Skin epidermis (tissue), 12 donors: ENCODE measurements at regions not wholly inside any gene's neighbourhood (a gene's known extent, or its start where the extent isn't known, plus 50 kb on each side); places are given as distances from the start of the nearest gene placed in this dataset.
"Not testable (repeated sequence)": the region's sequence is repeated elsewhere in the genome, so short reads cannot be mapped to it uniquely, and the experiment has no call there.

ENCODE experiments used
- H3K27ac ChIP-seq, 21 experiments: fragments of 200-600 bp; sonication (generic) in 11 of 21; one replicate each; pipeline ENCODE4 v1.5.0; 2020; ENCODE audit warnings: mild to moderate bottlenecking in 3 of 21, inconsistent platforms in 2 of 21, moderate library complexity in 2 of 21
- H3K4me3 ChIP-seq, 7 experiments: fragments of 200-600 bp; sonication (generic) in 2 of 7; one replicate each; pipeline ENCODE4 v1.5.0; 2020; ENCODE audit warnings: inconsistent platforms in 2 of 7, mild to moderate bottlenecking in 2 of 7, moderate library complexity in 1 of 7

DNA sequence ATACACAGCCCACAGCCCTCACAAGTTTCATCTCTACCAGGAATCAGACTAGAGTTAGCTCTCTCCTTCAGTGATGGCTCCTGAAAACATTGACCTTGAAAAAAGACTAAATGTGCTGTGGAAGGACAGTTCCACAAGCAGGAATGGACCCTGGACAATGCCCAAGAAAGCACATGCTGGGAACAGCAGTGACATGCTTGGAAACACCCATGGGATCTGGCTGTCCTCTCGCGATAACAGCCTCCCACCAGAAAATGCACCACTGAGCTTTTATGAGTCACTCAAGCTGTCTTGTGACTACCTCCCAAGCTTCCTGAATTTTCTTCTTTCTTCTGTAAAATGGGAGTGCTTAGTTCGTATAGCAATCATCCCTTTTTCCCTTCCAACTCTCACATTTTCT lies 269.2 kb downstream of the LRATD1 start:
- peak overlapping the region in 1 of 21 experiments; percentile 10 for H3K27ac ChIP-seq
- H3K4me3 ChIP-seq, result no peak overlapping the region

DNA sequence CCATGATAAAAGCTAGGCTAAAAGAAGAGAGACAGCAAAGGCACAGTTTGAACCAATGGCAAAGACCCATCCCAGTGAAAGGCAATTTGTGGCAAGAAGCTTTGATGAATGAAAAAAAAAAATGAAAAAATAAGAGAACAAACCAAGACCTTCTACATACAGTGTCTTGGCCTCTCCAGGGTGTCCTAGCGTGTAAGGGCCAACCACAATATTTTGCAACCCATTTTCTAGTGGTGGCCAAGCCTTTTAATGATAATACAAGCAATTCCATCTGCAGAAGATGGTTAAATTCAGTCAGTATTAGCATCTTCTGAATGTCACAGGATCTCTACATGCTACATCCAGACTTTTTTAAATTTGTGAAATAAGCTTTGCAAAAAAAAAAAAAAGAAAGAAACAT lies 270.4 kb downstream of the LRATD1 start:
- Histone ChIP-seq H3K27ac (peak overlapping the region in 1 of 21 experiments; percentile 10), H3K4me3 (no peak overlapping the region)

DNA sequence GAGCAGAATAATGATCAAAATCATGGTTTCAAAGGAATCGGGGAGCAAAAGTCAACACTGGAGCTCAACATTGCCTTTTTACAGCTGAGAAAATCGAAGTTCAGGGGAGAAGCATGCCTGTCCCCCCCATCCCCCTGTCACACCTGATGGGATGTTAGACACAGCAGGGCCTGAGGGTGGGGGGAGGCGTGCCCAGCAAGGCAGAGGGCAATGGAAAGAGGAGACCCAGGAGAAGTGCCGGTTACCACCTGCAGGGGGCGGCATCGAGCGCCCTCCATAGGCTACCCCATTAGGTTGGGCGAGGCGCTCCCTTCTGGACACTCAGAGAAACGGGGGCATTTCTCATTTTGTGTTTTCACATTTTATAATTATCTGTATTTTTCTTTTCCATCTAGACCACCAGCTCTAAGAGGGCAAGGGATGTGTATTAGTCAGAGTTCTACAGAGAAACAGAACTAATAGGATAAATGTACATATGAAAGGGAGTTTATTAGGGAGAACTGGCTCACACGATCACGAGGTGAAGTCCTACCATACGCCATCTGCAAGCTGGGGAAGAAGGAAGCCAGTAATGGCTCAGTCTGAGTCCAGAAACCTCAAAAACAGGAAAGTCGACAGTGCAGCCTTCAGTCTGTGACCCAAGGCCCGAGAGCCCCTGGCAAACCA lies 271.3 kb downstream of the LRATD1 start:
- Histone ChIP-seq H3K4me3 (no peak overlapping the region), H3K27ac (no peak overlapping the region)

DNA sequence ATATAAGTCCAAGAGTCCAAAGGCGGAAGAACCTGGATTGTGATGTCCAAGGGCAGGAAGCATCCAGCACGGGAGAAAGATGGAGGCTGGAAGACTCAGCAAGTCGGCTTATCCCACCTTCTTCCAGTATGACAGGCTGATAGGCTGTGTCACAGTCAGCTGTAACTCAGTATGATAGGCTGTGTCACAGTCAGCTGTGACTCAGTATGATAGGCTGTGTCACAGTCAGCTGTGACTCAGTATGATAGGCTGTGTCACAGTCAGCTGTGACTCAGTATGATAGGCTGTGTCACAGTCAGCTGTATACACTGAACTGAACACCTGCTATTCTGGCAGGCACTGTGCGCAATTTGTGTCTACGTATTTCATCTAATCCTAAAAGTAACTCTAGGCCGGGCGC lies 271.9 kb downstream of the LRATD1 start:
- H3K4me3 ChIP-seq, H3K27ac ChIP-seq: not testable (repeated sequence)

DNA sequence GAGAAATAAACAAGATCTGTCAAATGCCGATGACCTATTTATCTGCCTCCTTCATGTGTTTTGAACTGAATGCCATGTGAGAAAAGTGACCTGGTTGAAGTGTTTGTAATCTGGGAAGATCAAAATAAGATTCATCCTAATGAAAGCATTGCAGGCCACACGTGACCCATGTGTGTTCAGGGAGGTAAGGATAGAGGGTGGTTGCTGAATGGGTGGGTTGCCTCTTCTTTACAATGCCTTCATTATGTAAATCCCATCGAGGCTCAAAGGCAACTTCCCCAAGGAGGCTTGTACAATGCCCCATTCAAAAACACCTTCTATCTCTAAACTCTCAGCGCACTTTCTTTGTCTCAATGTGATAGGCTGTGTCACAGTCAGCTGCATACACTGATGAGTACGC lies 273.1 kb downstream of the LRATD1 start:
- Histone ChIP-seq H3K27ac (no peak overlapping the region), H3K4me3 (no peak overlapping the region)

DNA sequence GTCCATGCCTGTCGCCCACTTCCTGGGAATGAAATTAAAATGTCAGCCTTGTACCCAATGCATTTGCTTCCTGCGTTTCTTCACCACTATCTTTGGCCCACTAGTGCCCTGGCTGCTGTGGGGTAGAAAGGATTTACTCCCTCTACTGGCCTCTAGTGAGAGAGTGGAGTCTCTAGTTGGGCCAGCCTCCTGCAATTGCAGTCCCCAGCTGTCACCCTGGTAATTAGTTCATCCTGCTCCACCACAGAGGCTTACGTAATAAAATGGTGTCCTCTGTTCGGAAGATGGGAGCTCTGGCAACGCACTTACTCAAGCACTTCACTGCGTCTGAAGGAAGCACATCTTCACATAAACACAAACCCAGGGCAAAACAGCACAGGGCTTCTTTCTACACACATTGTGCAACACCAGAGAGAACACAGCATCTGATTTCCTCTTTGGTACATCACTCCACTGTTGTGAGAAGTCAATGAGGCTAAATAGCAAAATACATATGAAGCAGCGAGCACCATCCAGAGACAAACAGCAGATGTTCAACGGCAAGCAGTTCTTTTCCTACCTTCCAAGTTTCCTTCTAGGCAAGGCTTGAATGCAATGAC lies 274.6 kb downstream of the LRATD1 start:
- H3K4me3 ChIP-seq, result no peak overlapping the region
- H3K27ac ChIP-seq, result no peak overlapping the region

DNA sequence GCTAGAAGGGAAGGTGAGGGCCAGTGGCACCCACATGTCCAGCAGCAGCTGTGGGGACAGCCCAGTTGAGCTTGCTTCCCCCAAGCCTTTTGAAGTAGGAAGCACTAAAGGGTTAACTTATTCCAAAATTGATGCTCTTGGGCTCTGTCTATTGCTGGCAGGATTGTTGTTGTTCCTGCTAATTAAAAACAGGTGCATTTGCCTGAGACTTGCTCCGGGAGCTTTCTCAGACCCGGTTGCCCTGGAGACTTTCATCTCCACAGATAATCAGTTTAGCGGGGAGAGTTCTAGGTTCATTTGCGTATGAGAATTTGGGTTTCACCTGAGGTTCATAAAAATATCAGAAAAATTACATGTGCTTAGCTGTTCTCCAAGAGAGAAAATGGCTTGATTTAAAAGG lies 277.3 kb downstream of the LRATD1 start:
- Histone ChIP-seq H3K27ac (no peak overlapping the region), H3K4me3 (no peak overlapping the region)

DNA sequence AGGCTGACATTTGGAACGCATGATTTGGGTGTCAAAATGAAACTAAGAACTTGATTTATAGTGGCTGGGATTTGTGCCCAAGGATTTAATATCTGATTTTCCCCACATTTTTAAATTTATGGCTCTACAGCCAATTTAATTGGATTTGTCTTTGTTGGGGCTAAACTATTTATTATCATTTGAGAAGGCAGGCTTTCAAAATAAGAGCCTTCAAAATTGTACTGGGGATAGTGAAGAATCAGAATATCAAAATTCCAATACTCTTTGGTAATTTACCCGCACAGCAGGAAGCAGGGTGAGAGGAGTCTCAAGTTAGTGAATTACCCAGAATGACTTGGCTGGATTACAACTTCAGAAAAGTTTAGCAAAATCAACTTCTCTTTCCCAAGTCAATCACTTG lies 278.1 kb downstream of the LRATD1 start:
- no peak overlapping the region for H3K4me3 ChIP-seq
- no peak overlapping the region for H3K27ac ChIP-seq

DNA sequence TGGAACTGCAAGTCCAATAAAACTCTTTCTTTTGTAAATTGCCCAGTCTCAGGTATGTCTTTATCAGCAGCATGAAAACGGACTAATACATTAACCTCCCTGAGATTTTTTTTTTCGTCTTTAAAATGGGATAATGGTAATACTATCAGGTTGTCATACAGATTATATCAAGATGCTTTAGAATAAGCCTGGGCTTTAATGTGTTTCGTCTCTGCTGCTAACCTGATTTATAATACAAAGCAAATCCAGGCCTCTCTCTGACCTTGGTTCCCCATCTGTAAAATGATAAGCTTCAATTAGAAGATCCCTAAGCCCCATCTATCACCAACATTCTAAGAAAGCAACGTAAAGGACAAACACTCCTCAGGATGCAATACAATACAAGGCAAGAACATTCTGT lies 283.5 kb downstream of the LRATD1 start:
- Histone ChIP-seq H3K27ac (no peak overlapping the region), H3K4me3 (no peak overlapping the region)

DNA sequence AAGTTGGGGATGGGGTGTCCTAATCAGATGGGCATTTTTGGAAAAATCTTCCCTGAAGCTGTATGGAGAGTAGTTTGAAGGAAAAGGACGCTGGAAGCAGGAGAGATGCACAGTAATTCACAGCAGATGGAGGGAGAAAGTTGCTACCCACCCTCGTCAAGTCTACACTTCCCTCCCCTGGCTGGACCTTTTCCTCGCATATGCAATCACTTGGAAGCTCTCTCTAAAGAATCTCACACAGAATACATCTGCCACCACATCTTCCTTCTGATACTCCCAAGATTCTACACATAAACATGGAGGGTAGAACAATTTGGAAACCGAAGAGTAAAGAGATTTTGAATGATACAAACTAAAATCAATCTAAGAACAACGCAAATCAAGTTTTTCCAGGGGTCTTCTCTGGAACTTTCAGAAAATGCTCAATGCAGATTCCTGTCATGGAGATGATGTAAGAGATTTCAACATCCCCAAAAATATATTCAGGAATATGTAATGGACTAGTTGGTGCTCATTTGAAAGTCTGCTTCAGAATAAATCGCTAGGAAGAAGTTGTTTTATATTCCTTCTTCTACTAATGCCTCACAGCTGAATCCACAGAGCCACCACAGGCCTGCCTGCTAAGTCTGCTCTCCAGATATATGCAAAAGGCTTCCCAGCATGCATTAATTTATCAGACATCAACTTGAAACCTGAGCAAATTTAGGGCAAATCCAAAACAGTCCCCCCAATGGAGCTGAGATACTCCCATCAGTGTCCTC lies 291.5 kb downstream of the LRATD1 start:
- Histone ChIP-seq H3K27ac (no peak overlapping the region), H3K4me3 (no peak overlapping the region)

DNA sequence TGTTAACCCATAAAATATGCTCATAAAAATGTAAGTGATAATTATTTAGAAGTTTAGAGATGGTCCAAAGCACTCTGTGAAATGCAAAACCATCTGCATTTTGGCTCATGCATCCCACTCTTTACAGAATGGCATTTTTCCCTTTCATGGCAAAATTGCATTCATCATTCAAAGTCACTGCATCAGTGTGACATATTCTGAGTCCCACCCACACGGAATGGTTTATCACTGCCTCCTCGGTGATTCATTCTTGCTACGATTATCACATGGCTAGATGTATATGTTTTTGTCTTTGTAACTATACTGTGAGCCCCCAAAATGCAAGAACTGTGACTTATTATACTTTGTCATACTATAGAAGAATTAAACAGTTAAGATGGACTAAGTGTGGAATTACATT lies 293.0 kb downstream of the LRATD1 start:
- H3K27ac ChIP-seq, result no peak overlapping the region
- no peak overlapping the region for H3K4me3 ChIP-seq

DNA sequence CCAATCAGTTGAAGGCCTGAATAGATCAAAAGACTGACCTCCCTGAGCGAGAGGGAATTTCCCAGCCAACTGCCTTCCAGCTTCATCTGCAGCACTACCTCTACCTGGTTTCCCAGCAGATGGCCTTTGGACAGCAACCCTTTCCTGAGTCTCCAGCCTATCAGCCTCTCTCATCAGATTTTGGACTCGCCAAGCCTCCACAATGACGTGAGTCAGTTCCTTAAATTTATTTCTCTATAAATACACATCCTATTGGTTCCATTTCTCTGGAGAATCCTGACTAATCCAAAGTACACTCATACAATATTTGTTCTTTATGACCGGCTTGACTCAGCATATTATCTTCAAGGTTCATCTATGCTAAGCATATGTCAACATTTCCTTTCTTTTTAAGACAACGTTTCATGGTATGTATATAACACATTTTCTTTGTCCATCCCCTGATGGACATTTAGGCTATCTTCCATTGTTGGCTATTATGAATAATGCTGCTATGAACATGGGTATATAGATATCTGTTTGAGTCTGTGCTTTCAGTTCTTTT lies 294.6 kb downstream of the LRATD1 start:
- Histone ChIP-seq H3K4me3 (no peak overlapping the region), H3K27ac (no peak overlapping the region)

DNA sequence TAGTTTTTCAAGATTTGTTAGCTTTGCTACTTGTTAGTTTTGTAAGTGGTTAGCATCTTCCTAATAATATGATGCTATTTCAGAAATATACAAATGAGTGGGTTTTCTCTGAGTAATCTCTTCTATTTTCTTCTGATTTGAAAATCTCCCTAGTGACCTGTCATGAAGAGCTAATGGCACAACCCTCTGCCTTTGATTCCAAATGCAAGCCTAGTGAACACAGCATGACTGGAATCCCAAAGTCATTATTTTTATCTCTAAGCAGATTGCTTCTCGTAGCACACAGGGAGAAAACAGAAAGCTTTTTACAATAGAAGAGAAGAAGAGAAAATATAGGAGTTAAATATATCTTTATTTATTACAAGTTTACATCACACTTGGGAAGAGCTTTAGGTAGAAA lies 295.5 kb downstream of the LRATD1 start:
- H3K27ac ChIP-seq, result no peak overlapping the region

DNA sequence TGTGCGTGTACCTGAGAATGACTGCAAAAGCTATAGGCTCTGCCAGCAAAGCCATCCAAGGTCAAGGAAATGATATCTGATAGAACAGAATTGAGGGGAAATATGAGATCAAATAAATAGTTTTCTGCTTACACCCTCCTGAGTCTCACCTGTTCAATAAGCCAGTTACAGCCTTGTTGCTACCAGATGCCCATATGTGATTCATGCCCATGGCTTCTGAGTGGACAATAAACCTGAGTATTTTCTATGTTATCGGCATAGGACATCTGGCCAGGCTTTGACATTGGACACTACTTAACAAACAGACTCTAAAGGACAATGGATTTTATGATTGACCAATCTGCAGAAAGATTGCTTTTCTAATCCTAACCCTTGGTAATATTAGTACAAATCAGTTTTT lies 297.9 kb downstream of the LRATD1 start:
- Histone ChIP-seq H3K27ac (no peak overlapping the region), H3K4me3 (no peak overlapping the region)

More for the DNA sequence above, 295.5 kb downstream of the LRATD1 start:
- no peak overlapping the region for H3K4me3 ChIP-seq

DNA sequence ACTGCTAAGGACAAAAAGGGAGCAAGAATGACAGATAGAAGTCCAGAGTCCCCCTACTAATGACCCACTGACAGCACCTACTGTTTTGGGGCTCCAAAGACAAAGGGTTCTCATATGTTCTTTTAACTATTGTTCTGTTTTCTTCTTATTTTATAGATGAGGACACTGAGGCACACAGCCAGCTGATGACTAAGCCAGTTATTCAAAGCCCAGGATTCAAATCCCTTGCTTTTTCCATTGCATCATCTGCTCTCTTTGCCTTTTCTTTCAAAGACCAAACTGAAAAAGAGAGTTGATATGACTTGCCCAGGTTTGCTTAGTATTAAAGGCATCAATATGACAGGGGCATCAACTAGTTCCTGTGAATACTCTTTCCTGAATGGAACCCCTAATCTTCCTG lies 299.8 kb downstream of the LRATD1 start:
- Histone ChIP-seq H3K4me3 (no peak overlapping the region), H3K27ac (no peak overlapping the region)

DNA sequence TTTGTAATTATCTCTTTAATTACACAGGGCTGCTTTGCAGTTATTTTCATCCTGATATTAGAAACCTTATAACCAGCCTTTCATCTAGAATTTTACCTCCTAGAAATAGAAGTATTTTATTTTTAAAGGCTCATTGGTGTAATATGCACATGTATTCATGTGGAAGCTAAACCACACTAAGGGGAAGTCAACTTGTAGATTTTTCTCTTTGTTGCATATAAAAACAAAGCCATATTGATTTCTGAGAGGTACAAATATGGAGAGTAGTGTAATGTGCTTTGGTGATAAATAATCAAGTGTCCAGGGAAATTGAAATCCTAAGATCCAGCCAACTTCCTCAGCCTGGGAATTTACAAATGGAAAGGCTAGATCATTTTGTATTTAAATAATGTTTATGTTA lies 301.2 kb downstream of the LRATD1 start:
- no peak overlapping the region for H3K4me3 ChIP-seq
- no peak overlapping the region for H3K27ac ChIP-seq

DNA sequence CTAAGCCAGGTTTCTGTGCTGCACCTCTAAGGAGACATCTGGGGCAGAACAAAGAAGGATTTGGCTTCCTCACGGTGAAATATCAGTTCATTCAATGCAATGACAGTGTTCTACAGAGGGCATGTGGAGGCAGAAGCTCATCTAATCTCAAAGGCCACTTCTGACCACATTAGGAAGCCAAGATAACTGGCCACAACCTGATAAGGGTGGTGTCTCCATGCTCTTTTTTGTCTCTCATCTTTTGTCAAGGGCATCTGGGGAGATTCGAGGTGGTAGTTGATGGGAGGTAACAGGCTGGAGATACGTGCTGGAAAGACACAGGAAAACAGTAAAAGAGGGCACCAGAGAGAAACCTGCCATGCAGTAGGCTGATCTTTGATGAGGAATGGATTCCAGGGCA lies 303.9 kb downstream of the LRATD1 start:
- H3K27ac ChIP-seq, result no peak overlapping the region

DNA sequence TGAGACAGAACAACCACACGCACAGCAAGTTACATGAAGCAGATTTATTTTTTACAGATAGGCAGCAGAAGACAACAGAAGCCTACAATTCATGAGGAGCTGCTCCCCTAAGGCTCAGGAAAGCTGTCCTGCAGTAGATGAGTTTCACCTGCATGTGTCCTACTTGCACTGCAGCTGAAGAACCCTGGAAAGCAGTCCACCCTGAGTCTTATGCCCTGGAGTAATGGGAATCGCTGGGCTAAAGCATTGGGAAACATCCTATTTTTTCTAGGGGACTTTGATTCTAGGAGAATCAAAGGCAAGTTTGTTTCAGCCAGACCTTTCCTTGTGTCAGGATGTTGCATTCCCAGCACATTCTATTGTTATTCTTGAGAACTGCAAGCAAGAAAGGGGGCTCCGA lies 304.8 kb downstream of the LRATD1 start:
- no peak overlapping the region for H3K27ac ChIP-seq
- no peak overlapping the region for H3K4me3 ChIP-seq

More for the DNA sequence above, 303.9 kb downstream of the LRATD1 start:
- H3K4me3 ChIP-seq, result no peak overlapping the region

DNA sequence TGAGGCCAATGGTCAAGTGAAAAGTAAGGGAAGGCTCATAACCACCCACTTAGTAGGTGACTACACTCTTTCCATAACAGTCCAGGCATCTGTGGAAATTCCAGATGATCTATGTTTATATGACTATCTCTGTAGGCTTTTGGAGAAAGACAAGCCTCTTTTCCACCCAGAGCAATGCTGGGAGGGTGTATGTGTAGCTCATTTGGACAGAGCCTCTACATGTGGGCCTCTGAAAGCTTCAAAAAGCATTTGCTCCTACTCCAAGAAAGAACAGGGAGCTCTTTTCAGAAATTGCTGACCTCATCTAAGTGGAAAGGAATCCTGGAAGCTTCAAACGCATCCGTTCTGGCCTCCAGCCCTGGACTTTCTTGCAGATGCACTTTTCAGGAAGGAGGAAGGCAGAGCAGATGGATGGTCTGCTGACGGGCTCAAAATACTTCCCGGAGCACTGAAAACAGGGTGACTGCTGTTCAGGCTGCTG lies 308.7 kb downstream of the LRATD1 start:
- Histone ChIP-seq H3K27ac (no peak overlapping the region), H3K4me3 (no peak overlapping the region)

DNA sequence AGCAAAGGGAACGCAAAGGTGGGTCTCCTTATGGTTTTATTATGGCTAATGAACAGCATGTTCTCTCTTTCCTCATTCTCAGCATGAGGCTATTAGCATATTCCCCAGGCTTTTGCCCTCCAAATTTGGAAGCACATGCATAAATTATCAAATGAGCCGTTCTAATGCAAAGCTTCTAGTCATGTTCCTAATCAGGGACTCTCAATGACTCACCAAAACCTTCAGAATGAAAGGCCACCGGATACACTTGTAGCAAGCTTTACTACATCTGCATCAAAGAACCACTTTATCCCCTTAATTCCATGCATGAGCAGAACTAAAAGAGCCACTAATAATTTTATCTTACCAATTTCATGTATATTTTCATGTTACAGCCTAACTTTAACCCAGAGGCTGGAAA lies 310.5 kb downstream of the LRATD1 start:
- Histone ChIP-seq H3K4me3 (no peak overlapping the region), H3K27ac (no peak overlapping the region)
